ENCODE measurements at regions not wholly inside any gene's neighbourhood (a gene's known extent, or its start where the extent isn't known, plus 50 kb on each side); places are given as distances from the start of the nearest gene placed in this dataset.

DNA sequence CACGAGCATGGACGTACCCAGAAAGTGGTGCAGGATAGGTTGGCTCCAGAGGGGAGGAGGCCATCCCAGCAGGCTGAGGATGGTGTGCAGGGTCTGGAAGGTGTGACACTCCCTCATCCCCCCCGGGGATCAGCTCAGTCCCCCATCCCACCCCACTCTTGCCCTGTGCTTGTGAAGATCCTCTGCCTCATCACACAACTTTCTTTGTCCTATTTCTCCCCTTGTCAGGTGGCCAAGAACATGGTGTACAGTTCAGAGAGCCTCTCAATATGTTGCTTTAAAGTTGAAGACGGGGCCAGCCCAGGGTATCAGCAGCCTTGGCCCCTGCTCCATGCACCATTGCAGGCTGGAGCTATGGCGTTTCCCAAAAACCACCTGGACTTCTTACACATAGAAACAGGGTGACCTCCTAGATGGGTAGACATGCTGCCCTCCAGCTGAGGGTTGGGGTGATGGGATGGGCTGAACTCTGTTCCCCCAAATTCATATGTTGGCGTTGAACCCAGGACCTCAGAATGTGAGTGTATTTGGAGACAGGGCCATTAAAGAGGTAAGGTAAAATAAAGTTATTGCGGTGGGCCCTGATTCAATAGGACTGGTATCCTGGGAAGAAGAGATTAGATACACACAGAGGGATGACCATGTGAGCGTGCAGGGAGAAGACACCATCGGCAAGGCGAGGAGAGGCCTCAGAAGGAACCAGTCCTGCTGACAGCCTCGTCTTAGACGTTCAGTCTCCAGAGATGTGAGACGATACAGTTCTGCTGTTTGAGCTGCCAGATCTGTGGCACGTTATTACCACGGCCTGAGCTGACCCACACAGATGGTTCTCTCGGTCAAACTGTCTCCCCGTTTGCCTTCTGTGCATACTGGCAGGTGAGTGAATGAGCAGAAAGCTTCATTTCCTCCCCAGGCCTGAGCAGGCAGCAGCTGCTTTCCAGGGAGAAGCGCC lies 272.5 kb downstream of the GADD45G start:
- no peak for DNase-seq (ENCODE audit: extremely low read depth in 1 of 2, low read depth in 1 of 2)

DNA sequence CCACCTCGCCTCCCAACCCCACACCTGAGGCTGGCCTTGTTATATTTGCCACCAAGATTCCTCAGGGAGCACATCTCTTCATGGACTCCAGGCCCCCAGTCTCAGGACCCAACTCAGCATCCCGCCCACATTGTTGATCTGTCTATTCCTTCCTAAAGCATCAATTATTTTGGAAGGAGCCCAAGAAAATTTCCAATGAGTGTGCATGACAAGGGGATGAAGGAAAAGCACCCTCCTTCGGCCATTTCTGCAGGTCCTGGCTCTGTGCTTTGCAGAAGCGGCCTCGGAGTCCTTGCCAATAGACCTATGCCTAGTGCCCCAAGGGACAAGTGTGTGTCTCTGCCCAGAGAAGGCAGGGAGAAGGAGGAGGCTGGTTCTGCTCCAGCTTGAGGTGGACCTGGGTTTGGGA lies 273.2 kb downstream of the GADD45G start:
- DNase-seq (ENCODE audit: extremely low read depth in 1 of 2, low read depth in 1 of 2) = no peak

GRCh38 chr9:89878687-89879086 lies 273.9 kb downstream of the GADD45G start:
- DNase-seq (ENCODE audit: extremely low read depth in 1 of 2, low read depth in 1 of 2) = no peak

DNA sequence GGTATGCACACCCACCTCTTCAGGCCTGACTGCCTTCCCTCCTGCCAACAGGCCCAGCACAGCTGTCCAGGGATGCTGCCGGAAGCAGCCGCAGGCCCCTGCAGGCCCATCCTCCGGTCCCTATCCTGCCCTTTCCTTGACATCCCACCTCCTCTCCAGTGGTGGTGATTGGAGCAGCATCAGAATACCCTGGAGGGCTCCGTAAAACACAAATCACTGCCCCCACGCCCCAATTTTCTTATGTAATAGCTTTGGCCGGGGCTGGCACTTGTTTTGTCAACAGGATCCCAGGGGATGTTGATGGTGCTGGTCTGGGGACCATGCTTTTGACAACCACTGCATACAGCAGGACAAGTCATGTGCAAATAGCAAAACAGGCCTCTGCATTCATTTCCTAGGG lies 274.5 kb downstream of the GADD45G start:
- DNase-seq (ENCODE audit: extremely low read depth in 1 of 2, low read depth in 1 of 2) = no peak

DNA sequence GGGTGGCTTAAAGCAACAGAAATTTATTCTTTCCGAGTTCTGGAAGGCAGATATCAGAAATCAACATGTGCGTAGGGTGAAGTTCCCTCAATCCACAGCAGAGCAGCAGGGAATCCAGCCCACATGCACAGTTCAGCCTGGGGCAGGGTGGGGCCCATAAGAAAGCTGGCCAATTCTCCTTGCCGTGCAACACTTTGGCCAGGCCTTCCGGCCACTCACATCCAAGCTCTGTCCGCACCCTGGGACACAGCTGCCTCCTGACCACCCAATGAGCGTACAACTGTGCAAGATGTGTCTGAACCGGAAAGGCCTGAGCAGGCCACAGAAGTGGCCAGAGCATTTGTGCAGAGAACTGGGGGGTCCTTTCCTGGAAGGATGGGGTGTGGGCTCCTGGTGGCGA lies 274.9 kb downstream of the GADD45G start:
- no peak for DNase-seq (ENCODE audit: extremely low read depth in 1 of 2, low read depth in 1 of 2)

GRCh38 chr9:89880161-89880560 lies 275.3 kb downstream of the GADD45G start:
- no peak for DNase-seq (ENCODE audit: extremely low read depth in 1 of 2, low read depth in 1 of 2)

DNA sequence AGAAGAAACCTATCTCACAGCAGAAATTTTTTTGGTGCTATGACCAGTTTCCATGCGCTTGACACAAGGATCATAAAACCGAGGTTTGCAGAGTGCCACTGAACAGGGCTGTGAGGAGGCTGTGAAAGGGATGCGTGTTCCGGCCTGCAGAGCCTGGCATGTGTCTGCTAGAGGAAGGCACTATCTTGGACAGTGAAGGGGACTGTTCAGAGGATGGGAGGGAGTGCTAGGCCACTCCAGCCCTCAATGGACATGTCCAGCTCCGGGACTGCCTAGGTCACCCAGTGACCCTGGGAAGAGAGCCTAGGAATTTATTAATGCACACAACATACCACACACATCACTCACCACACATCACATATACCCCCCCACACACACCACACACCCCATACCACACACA lies 275.9 kb downstream of the GADD45G start:
- no peak for DNase-seq (ENCODE audit: extremely low read depth in 1 of 2, low read depth in 1 of 2)

DNA sequence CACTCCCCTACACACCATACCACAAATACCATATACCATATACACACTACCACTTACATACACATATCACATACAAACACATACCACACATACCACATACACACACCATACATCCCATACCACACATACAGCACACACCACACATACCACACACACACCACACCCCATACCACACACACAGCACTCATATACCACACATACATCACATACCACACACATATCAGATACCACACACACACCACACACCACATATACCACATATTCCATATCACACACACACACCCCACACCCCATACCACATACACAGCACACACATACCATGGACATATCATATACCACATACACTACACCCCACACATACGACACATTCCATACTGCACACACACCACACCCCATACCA lies 276.6 kb downstream of the GADD45G start:
- DNase-seq (ENCODE audit: extremely low read depth in 1 of 2, low read depth in 1 of 2) = no peak

- no peak for DNase-seq (ENCODE audit: extremely low read depth in 1 of 2, low read depth in 1 of 2)
These were observed 278.1 kb downstream of the GADD45G start for GRCh38 chr9:89882930-89883361.

DNA sequence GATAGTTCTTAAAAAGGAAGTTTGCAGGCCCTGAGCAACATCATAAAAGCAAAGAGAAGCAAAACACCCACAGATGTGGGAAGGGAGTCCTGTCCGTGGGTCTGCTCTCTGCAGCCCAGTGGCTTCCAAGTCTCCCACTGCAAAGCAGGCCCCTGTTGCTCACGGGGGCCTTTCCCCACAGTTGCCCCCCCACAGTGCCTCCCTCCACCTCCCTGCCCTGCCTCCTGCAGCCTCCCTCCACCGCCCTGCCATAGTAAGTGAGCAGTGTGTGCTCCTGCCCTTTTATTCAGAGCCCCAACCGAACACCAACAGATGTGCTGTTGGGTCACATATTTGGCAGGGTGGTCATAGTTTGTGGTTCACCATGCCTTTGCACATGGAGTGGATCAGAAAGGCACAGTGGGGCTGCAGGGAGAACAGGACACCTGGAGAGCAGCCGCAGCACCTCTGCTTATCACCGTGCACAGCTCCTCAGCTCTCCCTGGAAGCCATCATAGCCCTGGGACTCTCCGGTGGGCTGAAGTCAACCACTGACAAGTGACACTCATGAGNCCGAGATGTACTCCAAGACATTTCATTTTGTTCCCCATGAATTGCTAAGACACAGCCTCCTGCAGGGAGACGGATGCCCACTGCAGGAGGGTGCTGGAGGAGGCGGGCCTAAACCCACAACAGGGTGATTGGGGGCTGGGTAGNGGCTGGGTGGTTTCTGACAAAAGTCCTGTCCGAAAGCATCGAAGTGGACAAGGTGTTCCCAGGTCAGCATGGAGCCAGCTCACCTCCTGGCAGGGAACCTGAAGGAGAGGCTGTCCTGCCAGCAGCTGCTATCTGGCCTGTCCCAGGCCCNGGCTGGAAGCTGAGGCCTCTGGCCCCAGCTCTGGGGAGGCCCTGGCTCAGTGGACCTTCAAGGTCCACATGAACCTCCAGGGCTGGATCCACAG lies 278.9 kb downstream of the GADD45G start:
- no peak for DNase-seq (ENCODE audit: extremely low read depth in 1 of 2, low read depth in 1 of 2)

- no peak for DNase-seq (ENCODE audit: extremely low read depth in 1 of 2, low read depth in 1 of 2)
These were observed 279.7 kb downstream of the GADD45G start for GRCh38 chr9:89884356-89885083.

GRCh38 chr9:89885156-89885555 lies 280.3 kb downstream of the GADD45G start:
- DNase-seq (ENCODE audit: extremely low read depth in 1 of 2, low read depth in 1 of 2) = no peak

- no peak for DNase-seq (ENCODE audit: extremely low read depth in 1 of 2, low read depth in 1 of 2)
These were observed 281.5 kb downstream of the GADD45G start for GRCh38 chr9:89886281-89886700.

- no peak for DNase-seq (ENCODE audit: extremely low read depth in 1 of 2, low read depth in 1 of 2)
These were observed 282.5 kb downstream of the GADD45G start for GRCh38 chr9:89887286-89887685.

DNA sequence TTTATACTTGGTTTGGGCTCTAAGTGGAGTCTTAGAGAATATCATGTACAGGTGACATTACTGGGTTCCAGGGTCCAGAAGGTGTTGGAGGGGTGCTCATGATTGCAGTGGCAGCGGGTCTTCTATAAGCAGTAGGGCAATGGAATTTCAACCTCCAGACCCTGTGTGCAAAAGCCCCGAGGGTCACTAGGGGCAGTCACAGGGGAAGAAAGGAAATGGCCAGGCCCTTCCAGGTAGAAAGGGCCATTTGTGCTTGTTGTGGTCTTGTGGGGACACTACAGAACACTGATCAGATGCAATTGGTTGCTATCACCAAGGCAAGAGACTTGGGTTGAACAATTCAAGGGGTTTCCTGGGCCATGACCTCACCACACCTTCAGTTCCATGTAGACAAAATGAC lies 283.4 kb downstream of the GADD45G start:
- DNase-seq (ENCODE audit: extremely low read depth in 1 of 2, low read depth in 1 of 2) = no peak

- no peak for DNase-seq (ENCODE audit: extremely low read depth in 1 of 2, low read depth in 1 of 2)
These were observed 283.9 kb downstream of the GADD45G start for GRCh38 chr9:89888677-89889076.

GRCh38 chr9:89889865-89890264 lies 285.1 kb downstream of the GADD45G start:
- DNase-seq (ENCODE audit: extremely low read depth in 1 of 2, low read depth in 1 of 2) = no peak

DNA sequence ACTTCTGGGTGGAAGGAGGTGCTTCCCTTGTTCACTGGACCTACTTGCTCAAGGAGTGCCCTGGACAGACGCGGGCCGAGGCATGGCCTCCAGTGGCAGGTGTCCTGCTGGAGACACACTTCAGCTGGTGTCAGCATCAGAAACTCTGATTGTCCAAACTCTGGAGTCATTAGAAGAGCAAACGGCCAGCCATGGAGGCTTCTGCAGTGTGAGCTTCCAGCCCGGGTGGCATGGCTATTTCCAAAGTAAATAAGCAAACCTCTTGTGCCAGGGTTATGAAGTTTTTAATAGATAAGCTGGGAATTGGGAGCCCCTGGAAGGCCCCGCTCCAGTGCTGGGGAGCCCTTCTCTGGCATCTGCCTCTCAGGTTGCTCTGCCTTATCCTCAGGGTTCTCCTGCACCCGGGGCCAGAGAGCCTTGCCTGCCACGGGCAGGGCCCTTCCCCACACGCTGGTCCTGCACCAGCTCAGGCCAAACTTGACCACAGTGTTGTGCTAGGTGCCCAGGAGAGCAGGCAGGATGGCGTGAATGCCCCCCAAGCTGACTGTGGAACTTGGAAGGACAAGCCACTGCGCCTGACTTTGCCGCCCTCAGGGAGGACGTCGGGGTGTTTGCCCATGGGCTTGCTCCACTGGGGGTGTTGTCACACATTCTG lies 285.6 kb downstream of the GADD45G start:
- no peak for DNase-seq (ENCODE audit: extremely low read depth in 1 of 2, low read depth in 1 of 2)

DNA sequence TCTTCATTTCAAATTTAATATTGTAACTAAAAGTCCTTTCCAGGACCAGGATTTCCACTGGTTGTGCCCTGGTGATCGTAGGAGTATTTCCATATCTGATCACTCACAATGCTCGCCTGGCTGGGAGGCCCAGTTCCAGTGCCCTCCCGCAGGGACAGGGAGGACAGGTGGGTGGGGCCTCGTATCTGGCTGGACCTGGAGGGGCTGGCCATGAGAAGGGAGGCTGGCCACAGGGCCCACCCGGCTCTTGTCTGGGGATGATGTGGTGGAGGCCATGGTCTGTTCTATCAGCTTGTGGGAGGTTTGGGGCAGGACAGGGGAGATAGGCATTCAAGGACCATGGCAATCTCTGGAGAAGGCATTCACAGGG lies 286.4 kb downstream of the GADD45G start:
- no peak for DNase-seq (ENCODE audit: extremely low read depth in 1 of 2, low read depth in 1 of 2)

GRCh38 chr9:89891591-89892304 lies 286.9 kb downstream of the GADD45G start:
- no peak for DNase-seq (ENCODE audit: extremely low read depth in 1 of 2, low read depth in 1 of 2)

Data from stimulated activated CD8-positive, alpha-beta memory T cell treated with anti-CD3 and anti-CD28 coated beads, Interleukin-7, amount 100 ng/mL, for 48 hours (primary cell).